Calu3 (cell line): ENCODE measurements at regions not wholly inside any gene's neighbourhood (a gene's known extent, or its start where the extent isn't known, plus 50 kb on each side); places are given as distances from the start of the nearest gene placed in this dataset.

Experiments
- BruUV-seq: library from RNA; stranded (reverse); fragments of 400-500 nt; replicated peaks from 2 replicates; lab custom pipeline; 2021; lab: Mats Ljungman, UMichigan
- CTCF ChIA-PET: fragments of 300-600 bp; sonication (Branson Sonifier 250); formaldehyde crosslinking; loops from one replicate; lab custom pipeline; 2022; ENCODE audit warnings: antibody characterized with exemption; lab: Charles Lee
- DNase-seq: peaks from one replicate; pipeline ENCODE4 v3.0.0; 2022
- H3K27ac Mint-ChIP-seq: one replicate; pipeline ENCODE4 v1.8.0; 2022; ENCODE audit warnings: mixed read lengths; ENCODE audit not compliant: unreplicated experiment
- H3K27me3 Mint-ChIP-seq: one replicate; pipeline ENCODE4 v1.8.0; 2022; ENCODE audit warnings: mixed read lengths; ENCODE audit not compliant: unreplicated experiment
- H3K36me3 Mint-ChIP-seq: one replicate; pipeline ENCODE4 v1.8.0; 2022; ENCODE audit warnings: mild to moderate bottlenecking, moderate library complexity, mixed read lengths; ENCODE audit not compliant: insufficient read depth, unreplicated experiment
- H3K4me1 Mint-ChIP-seq: one replicate; pipeline ENCODE4 v1.8.0; 2022; ENCODE audit warnings: mild to moderate bottlenecking, low read depth, mixed read lengths; ENCODE audit not compliant: unreplicated experiment
- H3K4me3 Mint-ChIP-seq: one replicate; pipeline ENCODE4 v1.8.0; 2022; ENCODE audit warnings: mild to moderate bottlenecking, low read depth, moderate library complexity, mixed read lengths; ENCODE audit not compliant: unreplicated experiment
- H3K9me3 Mint-ChIP-seq: one replicate; pipeline ENCODE4 v1.8.0; 2022; ENCODE audit warnings: low read depth, mixed read lengths; ENCODE audit not compliant: unreplicated experiment
- intact Hi-C: fragments of 100-400 bp; cut with micrococcal nuclease; formaldehyde crosslinking; loops from one replicate; pipeline ENCODE4 v1.10.0; 2022; ENCODE audit not compliant: unreplicated experiment
- TF ChIP-seq, protein P1 (sequence below): fragments of 200-600 bp; IDR thresholded peaks from one replicate; pipeline ENCODE4 v1.8.0; 2022; ENCODE audit warnings: antibody characterized with exemption; ENCODE audit not compliant: unreplicated experiment

DNA sequence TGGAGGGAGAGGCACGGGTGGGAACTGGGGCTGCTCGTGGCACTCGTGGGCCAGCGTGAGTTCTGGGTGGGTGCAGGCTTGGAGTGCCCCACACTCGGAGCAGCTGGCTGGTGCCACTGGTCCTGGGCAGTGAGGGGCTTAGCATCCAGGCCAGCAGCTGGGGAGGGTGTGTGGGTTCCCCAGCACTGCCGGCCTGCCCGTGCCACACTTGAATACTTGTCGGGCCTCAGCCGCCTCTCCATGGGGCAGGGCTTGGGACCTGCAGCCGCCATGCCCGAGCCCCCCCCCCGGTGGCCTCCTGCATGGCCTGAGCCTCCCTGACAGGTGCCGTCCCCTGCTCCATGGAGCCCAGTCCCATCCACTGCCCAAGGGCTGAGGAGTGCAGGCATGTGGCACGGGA, 207.2 kb downstream of the CD109 start:
- H3K27ac Mint-ChIP-seq, result no peak overlapping the region
- TF ChIP-seq, protein P1, sequence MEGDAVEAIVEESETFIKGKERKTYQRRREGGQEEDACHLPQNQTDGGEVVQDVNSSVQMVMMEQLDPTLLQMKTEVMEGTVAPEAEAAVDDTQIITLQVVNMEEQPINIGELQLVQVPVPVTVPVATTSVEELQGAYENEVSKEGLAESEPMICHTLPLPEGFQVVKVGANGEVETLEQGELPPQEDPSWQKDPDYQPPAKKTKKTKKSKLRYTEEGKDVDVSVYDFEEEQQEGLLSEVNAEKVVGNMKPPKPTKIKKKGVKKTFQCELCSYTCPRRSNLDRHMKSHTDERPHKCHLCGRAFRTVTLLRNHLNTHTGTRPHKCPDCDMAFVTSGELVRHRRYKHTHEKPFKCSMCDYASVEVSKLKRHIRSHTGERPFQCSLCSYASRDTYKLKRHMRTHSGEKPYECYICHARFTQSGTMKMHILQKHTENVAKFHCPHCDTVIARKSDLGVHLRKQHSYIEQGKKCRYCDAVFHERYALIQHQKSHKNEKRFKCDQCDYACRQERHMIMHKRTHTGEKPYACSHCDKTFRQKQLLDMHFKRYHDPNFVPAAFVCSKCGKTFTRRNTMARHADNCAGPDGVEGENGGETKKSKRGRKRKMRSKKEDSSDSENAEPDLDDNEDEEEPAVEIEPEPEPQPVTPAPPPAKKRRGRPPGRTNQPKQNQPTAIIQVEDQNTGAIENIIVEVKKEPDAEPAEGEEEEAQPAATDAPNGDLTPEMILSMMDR, result no peak
- no TSS peak for BruUV-seq
- H3K27me3 Mint-ChIP-seq, result no peaks in the 10 kb centered on the region
- H3K9me3 Mint-ChIP-seq, result peaks cover 6% of the 10 kb centered on the region
- DNase-seq, result no peak
- no peak overlapping the region for H3K4me3 Mint-ChIP-seq
- H3K36me3 Mint-ChIP-seq, result no peaks in the 10 kb centered on the region
- intact Hi-C loops, result no loop called here
- CTCF ChIA-PET, result no interaction called here
- H3K4me1 Mint-ChIP-seq, result no peaks in the 10 kb centered on the region

DNA sequence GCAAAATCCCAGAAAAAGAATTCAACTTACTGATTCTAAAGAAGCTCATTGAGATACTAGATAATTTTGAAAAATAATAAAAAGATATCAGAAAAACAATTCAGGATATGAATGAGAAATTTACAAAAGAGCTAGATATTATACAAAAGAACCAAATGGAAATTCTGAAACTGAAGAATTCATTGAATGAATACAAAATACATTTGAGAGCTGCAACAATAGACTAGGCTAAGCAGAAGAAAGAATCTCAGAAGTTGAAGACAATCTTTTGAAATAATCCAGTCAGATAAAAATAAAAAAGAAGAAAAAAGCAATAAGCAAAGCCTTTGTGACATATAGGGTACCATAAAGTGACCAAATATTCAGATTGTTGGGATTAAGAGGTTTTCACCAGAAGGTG, 206.0 kb downstream of the CD109 start:
- DNase-seq, result no peak
- H3K27ac Mint-ChIP-seq, result no peak overlapping the region
- CTCF ChIA-PET, result no interaction called here
- H3K9me3 Mint-ChIP-seq, result peaks cover 6% of the 10 kb centered on the region
- H3K4me3 Mint-ChIP-seq, result no peak overlapping the region
- H3K4me1 Mint-ChIP-seq, result no peaks in the 10 kb centered on the region
- BruUV-seq, result no TSS peak
- TF ChIP-seq, protein P1, result no peak
- H3K36me3 Mint-ChIP-seq, result no peaks in the 10 kb centered on the region
- H3K27me3 Mint-ChIP-seq, result no peaks in the 10 kb centered on the region
- intact Hi-C loops, result no loop called here

DNA sequence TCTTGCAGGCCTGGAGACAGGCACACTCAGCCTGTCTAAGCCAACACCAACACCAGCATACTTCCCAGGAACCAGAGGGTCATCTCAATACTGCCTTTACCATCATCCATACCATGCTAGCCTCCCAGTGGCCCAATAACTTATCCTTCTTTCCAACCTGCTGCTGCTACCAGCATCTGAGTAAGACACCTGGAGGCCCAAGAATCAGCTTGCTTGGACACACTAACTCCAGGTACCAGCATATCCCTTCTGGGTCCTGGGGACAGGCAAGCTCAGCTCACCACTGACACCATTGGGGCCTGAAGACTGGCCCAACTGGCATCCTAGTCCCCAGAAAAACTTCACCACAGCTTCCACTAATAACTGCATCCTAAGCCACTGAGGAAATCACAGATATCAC, 205.3 kb downstream of the CD109 start:
- intact Hi-C loops, result no loop called here
- CTCF ChIA-PET, result no interaction called here
- TF ChIP-seq, protein P1, result no peak
- H3K27me3 Mint-ChIP-seq, result no peaks in the 10 kb centered on the region
- no peak for DNase-seq
- H3K9me3 Mint-ChIP-seq, result peaks cover 6% of the 10 kb centered on the region
- no peaks in the 10 kb centered on the region for H3K4me1 Mint-ChIP-seq
- H3K36me3 Mint-ChIP-seq, result no peaks in the 10 kb centered on the region
- no peak overlapping the region for H3K4me3 Mint-ChIP-seq
- H3K27ac Mint-ChIP-seq, result no peak overlapping the region
- no TSS peak for BruUV-seq

DNA sequence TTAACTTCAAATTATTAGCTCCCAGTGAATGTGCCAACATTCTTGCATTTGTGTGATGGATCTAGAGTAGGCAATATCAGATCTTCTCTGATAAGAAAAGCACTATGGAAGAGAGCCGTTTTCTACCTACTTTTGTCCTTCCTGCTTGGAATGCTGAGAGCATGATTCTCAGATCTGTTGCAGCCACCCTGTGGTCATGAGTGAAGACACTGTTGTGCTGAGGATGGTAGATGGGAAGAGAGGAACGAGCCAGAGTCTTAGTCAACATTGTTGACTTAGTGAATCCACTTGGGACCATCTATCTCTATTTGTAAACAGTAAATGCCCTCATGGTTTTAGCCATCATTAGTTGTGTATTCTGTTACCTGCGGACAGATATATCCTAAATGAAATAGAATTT, 202.6 kb downstream of the CD109 start:
- Mint-ChIP-seq H3K4me3 (no peak overlapping the region), H3K27me3 (no peaks in the 10 kb centered on the region), H3K27ac (no peak overlapping the region), H3K4me1 (no peaks in the 10 kb centered on the region), H3K36me3 (no peaks in the 10 kb centered on the region), H3K9me3 (peaks cover 6% of the 10 kb centered on the region)
- intact Hi-C loops, result loop anchor here (2.0 kb wide), 1 partner anchor 44 kb away; no protein-coding TSS in a partner anchor
- no peak for DNase-seq
- no TSS peak for BruUV-seq
- CTCF ChIA-PET, result no interaction called here
- TF ChIP-seq, protein P1, result no peak
